CD4-positive, alpha-beta T cell treated with Interleukin-10 for 1 hour (primary cell): ENCODE measurements at regions not wholly inside any gene's neighbourhood (a gene's known extent, or its start where the extent isn't known, plus 50 kb on each side); places are given as distances from the start of the nearest gene placed in this dataset.
A peak's percentile ranks its signal among the peaks of the same experiment; 100 is the strongest.
"Not testable (repeated sequence)": the region's sequence is repeated elsewhere in the genome, so short reads cannot be mapped to it uniquely, and the experiment has no call there.

Experiments
- DNase-seq: peaks from one replicate; pipeline ENCODE4 v3.0.0-alpha.2; 2020

- not testable (repeated sequence) for DNase-seq
Observed at GRCh38 chr13:80897641-80898040, 556.7 kb upstream of the SPRY2 start.

DNA sequence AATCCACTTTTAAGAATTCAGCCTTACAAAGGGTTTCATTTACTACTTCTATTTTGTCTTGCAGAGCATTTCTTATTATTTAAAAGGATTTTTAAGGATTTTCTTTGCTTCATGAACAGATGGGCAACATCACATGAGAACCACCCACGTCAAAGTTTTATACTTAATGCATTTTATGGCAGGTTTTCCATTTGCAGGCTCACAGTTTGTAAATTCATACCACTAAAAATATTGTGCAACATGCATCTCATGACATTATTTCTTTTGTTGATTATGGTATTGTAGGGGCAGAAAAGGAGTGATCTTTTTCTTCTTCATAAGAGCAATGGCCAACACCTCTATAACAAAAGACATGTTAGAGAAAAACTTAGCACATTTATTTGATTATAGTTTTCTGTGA lies 554.0 kb upstream of the SPRY2 start:
- DNase-seq = no peak

DNA sequence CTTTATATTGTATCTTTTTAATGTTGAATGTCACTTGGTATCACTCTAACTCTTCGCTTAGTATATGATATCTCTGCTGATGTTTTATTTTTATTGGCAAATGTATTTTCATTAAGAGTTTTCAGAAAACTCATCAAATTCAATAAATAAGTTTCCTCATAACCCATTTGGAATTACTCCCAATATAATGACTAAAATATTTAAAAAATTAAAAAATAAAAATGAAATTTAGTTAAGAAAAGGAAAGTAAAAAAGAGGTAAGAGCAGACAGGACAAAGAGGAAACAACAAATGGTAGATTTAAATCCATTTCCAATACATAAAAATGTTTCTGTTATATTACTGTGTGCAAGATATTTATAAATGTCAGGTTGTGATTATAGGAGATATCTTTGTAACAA lies 548.9 kb upstream of the SPRY2 start:
- DNase-seq = no peak

- no peak for DNase-seq
Observed at GRCh38 chr13:80888390-80888789, 547.5 kb upstream of the SPRY2 start.

DNA sequence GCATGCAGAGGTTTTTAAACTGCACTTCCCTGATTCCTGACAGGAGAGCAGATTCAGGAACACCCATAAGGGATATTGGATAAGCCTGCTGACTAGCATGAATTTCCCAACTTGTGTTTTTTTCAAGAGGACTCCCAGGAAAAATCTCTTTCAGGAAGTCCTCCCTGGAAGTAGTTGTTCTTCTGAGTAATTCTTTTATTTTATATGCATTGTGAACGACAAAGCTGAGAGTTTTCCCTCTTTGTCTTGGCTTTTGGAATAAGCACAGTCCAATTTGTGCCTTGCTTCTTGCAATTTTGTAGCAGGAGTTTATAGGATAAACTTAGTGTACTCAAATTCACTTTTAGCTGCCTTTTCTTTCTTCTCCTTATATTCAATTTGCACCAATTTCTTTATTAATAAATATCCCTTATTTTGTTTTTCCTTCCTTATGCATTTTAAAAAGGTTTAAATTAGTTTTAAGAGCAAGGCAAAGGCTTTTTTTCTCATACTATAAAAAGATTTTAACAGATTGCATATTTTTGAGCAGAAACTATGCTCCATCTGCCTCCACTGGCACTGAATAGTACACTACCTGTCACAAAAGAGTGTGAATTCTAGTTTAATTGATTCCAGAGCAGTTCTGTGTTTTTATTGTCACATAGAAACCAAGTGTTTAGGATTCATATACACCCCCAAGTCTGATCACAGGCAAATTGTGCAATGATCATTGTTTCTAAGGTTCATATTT lies 543.3 kb upstream of the SPRY2 start:
- DNase-seq = no peak

GRCh38 chr13:80883545-80883944 lies 542.6 kb upstream of the SPRY2 start:
- DNase-seq = no peak

DNA sequence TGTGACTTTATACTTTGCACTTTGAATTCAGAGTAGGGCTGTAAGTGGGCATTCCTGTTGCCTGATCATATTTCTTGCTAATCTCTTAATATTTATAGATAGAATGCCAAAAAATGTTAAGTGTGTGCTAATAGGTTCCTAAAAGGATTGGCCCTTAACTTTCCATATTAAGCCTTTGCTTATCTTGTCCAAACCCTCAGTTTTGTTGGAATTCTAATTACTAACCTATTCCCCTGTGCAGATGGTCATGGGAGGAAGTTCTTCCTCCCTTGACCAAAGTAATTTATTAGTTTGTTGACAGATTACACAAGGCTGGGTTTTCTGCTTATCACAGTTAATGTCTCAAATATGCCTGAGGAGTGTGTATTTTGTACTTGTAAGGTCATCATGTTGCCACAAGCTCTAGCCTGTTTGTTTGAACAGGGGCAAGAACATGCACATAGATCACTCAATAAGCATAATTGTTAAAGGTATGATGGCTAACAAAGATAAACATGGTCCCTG lies 541.1 kb upstream of the SPRY2 start:
- DNase-seq = no peak

DNA sequence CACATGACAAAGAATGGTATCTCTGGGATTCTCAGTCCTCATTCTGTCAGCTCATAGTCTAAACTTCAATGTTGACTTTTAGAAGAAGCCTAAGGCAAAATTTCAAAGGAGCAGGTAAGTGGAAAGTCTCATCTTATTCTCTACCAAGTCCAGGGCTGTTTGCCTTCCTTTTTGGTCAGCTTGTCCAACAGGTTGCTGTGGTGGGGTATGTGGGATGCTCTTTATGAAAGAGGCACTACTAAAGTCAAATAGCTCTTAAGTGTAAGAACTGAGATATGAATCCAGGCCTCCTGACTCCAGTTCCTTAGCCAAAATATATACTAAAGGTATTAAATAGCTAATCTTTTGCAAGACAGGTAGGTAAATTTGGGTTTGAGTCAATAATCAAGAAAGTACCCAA lies 540.6 kb upstream of the SPRY2 start:
- no peak for DNase-seq

GRCh38 chr13:80881034-80881433 lies 540.1 kb upstream of the SPRY2 start:
- no peak for DNase-seq

GRCh38 chr13:80877944-80878241 lies 537.0 kb upstream of the SPRY2 start:
- no peak for DNase-seq

DNA sequence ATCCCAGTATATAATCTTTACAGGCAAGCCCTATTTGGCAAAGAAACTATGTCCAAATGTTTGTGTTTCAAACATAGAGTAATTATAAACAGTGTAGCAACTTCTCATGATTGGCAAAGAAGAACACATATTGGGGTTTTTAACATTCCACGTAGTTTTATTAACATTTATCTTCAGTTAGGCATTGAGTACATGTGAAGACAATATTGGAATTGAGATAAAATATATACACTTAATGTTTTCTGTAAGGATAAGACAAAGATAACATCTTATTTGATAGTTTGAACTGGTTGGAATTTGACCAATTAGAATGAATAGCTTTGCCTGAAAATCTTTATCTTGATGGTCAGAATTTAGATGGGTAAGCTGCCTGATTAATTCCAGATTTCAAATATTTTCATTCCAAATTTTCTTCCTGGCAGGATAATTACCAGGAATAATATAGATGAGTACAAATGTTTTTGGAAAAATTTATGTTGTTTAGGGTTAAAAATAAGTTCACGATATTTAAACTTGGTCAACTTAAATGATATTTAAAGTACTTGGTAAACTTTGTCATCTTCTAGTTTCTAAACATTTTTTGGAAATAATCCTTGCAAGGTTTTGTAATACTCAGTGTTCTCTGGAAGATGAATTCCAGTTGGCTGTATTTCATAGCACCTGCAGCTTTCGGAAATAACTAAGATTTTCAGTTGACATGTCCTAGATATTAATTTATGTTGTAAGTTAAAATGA lies 536.5 kb upstream of the SPRY2 start:
- no peak for DNase-seq

- DNase-seq = peak; percentile 27
Observed at GRCh38 chr13:80873589-80873988, 532.7 kb upstream of the SPRY2 start.

DNA sequence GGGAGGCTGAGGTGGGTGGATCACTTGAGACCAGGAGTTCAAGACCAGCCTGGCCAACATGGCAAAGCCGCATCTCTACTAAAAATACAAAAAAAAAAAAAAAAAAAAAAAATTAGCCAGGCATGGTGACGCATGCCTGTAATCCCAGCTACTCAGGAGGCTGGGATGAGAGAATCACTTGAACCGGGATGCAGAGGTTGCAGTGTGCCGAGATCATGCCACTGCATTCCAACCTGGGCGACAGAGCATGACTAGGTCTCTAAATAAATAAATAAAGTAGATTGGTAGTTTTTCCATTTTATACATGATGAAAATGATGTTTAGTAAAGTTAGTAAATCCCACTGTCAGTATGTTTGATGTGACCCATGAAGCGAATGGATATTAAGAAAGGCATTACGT lies 531.0 kb upstream of the SPRY2 start:
- DNase-seq = not testable (repeated sequence)

DNA sequence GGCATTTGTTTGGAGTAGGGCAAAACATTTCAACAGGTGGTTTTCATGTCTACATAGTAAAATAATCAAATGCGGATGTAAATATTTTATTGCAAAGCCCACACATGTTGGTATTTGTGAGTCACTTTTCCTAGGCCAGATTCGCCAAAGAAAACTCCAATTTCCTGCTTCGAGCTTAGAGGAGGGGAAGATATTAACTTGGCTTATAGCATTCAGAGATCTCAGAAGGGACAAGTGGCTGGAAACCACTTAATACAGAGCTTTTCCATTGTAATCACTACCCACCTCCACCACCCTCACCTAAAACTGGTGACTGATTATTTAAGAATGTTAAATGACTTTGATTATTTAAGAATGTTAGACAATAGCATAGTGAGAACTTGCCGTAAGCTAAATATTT lies 530.6 kb upstream of the SPRY2 start:
- DNase-seq = no peak

GRCh38 chr13:80870186-80870585 lies 529.3 kb upstream of the SPRY2 start:
- DNase-seq = no peak

- no peak for DNase-seq
Observed at GRCh38 chr13:80866921-80867320, 526.0 kb upstream of the SPRY2 start.

DNA sequence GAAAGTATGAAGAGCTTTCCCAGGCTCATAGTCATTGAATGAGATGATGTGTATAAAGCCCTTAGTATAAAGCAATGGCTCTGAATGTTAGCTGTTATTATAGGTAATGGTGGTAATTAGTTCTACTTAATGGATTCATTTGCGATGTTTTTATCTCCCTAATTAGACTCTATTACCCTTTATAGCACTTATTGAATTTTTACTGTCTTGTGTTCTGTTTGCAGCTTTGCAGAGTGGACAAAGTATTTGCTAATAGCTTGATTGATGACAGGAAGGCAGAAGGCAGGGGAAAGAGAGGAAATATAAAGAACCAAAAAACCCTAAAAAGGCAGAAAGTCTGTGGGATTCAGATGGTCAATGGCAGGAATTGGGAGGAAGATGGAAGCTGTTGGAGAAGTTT lies 524.4 kb upstream of the SPRY2 start:
- DNase-seq = no peak

GRCh38 chr13:80862456-80862855 lies 521.5 kb upstream of the SPRY2 start:
- no peak for DNase-seq

DNA sequence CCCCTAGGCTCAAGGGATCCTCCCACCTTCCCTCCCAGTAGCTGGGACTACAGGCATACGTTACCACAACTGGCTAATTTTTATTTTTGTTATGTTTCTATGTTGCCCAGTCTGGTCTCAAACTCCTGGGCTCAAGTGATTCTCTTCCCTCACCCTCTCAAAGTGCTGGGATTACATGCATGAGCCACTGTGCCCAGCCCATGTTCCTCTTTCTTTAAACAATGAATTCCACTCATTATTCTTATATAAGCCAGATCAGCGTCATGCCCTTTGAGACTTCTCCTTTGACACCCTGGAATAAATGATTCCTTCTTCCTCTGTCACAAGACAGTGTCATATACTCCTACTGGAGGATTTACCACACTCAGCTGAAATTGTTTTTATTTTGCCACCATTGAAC lies 519.9 kb upstream of the SPRY2 start:
- no peak for DNase-seq

DNA sequence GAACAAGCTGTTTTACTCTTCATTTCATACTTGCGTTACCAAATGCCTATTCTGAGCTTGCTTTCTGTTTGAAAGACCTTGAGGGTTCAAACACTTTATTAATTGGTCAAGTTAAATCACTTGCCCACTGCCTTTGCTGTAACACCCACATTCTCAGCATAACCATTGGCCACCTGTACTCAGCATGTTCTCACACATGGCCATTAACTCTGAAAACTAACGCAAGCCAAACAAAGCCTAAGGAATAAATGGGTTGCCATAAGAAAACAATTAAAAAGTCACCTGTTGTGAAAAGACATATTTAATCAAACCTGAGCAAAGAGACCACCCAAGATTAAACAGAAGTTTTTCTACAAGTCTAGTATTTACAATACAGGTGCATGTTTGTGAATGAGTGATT lies 517.2 kb upstream of the SPRY2 start:
- DNase-seq = no peak

DNA sequence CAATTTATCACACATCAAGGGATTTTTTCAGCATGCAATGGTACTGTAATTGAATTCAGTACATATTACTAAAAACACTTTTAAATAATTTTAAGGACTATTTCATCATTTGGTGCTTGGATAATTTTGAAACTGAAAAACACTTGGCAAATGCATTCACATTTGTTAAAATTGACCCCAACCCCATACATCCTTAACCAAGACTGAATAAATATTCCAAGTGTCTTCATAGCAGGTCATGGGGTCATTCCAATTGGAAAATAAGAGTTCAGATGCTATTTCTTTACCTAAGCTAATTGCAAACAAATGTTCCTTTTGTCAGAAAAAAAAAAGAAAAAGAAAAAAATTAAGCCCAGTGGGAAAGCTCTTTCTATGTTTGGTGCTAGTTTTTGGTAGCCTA lies 516.4 kb upstream of the SPRY2 start:
- DNase-seq = no peak

- no peak for DNase-seq
Observed at GRCh38 chr13:80850771-80851170, 509.8 kb upstream of the SPRY2 start.

GRCh38 chr13:80844164-80844563 lies 503.2 kb upstream of the SPRY2 start:
- DNase-seq = no peak

GRCh38 chr13:80841414-80841813 lies 500.5 kb upstream of the SPRY2 start:
- DNase-seq = no peak
